Tibial nerve (tissue), 4 donors: ENCODE measurements at regions not wholly inside any gene's neighbourhood (a gene's known extent, or its start where the extent isn't known, plus 50 kb on each side); places are given as distances from the start of the nearest gene placed in this dataset.

ENCODE experiments used
- DNase-seq, 2 donors: peaks; one replicate each; pipeline ENCODE4 v3.0.0-alpha.2; 2019; ENCODE audit warnings: low spot score in 2 of 2
- H3K27ac ChIP-seq, 4 donors: fragments of 200-600 bp; sonication (generic) in 3 of 4; one replicate each; pipeline ENCODE4 v1.5.1; 2017 to 2019; ENCODE audit warnings: mild to moderate bottlenecking in 1 of 4
- H3K27me3 ChIP-seq, 2 donors: fragments of 200-600 bp; sonication (generic) in 1 of 2; one replicate each; pipeline versions ENCODE4 v1.5.1 to v1.6.0; 2017 to 2019
- H3K36me3 ChIP-seq, 3 donors: fragments of 200-600 bp; sonication (generic); one replicate each; pipeline ENCODE4 v1.5.1; 2018 to 2019
- H3K4me1 ChIP-seq, 4 donors: fragments of 200-600 bp; sonication (generic) in 3 of 4; one replicate each; pipeline ENCODE4 v1.5.1; 2017 to 2019
- H3K4me3 ChIP-seq, 4 donors: fragments of 200-600 bp; sonication (generic) in 3 of 4; one replicate each; pipeline ENCODE4 v1.5.1; 2017 to 2019; ENCODE audit warnings: mild to moderate bottlenecking in 1 of 4, moderate library complexity in 1 of 4
- H3K9me3 ChIP-seq, 4 donors: fragments of 200-600 bp; sonication (generic) in 3 of 4; one replicate each; pipeline ENCODE4 v1.5.1; 2017 to 2019
- CTCF ChIP-seq, 5 experiments: fragments of 200-600 bp in 3 of 5; fragments of 450-650 bp in 2 of 5; sonication (generic) in 3 of 5; IDR thresholded peaks; one replicate each; pipeline ENCODE4 v1.5.1; 2016 to 2019; ENCODE audit warnings: antibody characterized with exemption in 5 of 5, mild to moderate bottlenecking in 3 of 5, moderate library complexity in 2 of 5
- EP300 ChIP-seq, 2 donors: sonication (generic); formaldehyde crosslinking; IDR thresholded peaks; one replicate each; pipeline ENCODE4 v1.6.1; 2017; ENCODE audit warnings: antibody characterized with exemption in 2 of 2, mild to moderate bottlenecking in 1 of 2
- POLR2A ChIP-seq, 2 donors: fragments of 450-650 bp; IDR thresholded peaks; one replicate each; pipeline ENCODE4 v1.6.1; 2017; ENCODE audit warnings: antibody characterized with exemption in 2 of 2, mild to moderate bottlenecking in 2 of 2, moderate library complexity in 2 of 2
- WGBS, 2 donors: methylation state at CpG; one replicate each; pipeline ENCODE4 v1.1.5; 2018; 5-methylcytosine and 5-hydroxymethylcytosine counted together

DNA sequence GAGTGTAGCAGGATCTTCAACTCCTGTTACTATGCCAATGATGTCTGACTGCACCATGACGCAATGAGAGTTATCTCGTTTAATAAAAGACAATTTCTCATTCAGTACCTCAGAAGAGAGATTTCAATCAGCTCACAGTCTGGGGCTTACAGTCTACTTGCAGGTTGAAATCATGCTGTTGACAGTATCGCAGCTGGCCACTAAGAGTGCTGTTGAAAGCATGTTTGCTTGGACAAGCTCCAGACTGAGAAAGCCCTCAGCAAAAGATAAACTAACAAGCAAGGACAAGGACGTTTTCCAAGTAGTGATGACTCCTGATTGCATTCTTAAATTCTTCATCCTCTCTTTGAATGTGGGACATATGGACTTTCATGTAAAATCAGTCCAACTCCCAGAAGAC lies 145.2 kb upstream of the SYT4 start:
- DNase-seq, result no peak
- no peak for TF ChIP-seq EP300 (IDR thresholded peaks at IDR 0.05)
- no peak for TF ChIP-seq CTCF (IDR thresholded peaks at IDR 0.05)
- TF ChIP-seq POLR2A (IDR thresholded peaks at IDR 0.05), result no peak
- Histone ChIP-seq H3K4me3 (no peak overlapping the region), H3K9me3 (no peaks in the 10 kb centered on the region), H3K27ac (no peak overlapping the region), H3K36me3 (no peaks in the 10 kb centered on the region), H3K27me3 (no peaks in the 10 kb centered on the region), H3K4me1 (no peaks in the 10 kb centered on the region)
- 39 to 47% methylated on average over 4 of the region's 4 CpGs for WGBS, 2 donors

GRCh38 chr18:43435851-43436250 lies 158.6 kb upstream of the SYT4 start:
- H3K36me3 ChIP-seq, result no peaks in the 10 kb centered on the region
- no peaks in the 10 kb centered on the region for H3K27me3 ChIP-seq
- no peak overlapping the region for H3K4me3 ChIP-seq
- H3K9me3 ChIP-seq, result peaks cover 0 to 17% (median 0%) of the 10 kb centered on the region in 4 donors
- no peak for DNase-seq
- TF ChIP-seq CTCF (IDR thresholded peaks at IDR 0.05) (no peak), EP300 (IDR thresholded peaks at IDR 0.05) (no peak), POLR2A (IDR thresholded peaks at IDR 0.05) (no peak)
- WGBS, 2 donors, result 89 to 90% methylated on average over 3 of the region's 3 CpGs
- H3K4me1 ChIP-seq, result no peaks in the 10 kb centered on the region
- no peak overlapping the region for H3K27ac ChIP-seq

DNA sequence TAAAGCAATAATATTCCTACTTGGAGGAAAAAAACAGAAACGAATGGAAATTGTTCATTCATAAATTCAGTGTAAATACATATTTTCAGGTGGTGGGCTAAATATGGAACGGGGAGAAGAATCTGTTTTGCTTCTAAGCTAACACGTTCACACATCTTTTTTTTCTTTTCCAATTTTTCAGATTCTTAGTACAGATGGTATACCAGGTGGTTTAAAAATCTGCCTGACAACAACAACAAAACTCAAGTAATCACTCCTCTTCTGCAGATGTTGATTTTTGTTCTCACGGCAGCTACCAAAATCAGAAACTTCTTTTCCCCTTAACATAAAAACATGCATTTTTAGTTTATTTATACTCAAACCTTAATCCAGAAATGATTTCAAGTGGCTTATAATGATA lies 164.8 kb upstream of the SYT4 start:
- DNase-seq, result no peak
- no peak overlapping the region for H3K4me3 ChIP-seq
- TF ChIP-seq POLR2A (IDR thresholded peaks at IDR 0.05), result no peak
- TF ChIP-seq EP300 (IDR thresholded peaks at IDR 0.05), result no peak
- TF ChIP-seq CTCF (IDR thresholded peaks at IDR 0.05), result no peak
- H3K27me3 ChIP-seq, result no peaks in the 10 kb centered on the region
- peaks cover 0 to 17% (median 0%) of the 10 kb centered on the region in 4 donors for H3K9me3 ChIP-seq
- H3K4me1 ChIP-seq, result no peaks in the 10 kb centered on the region
- H3K27ac ChIP-seq, result no peak overlapping the region
- WGBS, 2 donors, result 77 to 80% methylated on average over 4 of the region's 4 CpGs
- H3K36me3 ChIP-seq, result no peaks in the 10 kb centered on the region

DNA sequence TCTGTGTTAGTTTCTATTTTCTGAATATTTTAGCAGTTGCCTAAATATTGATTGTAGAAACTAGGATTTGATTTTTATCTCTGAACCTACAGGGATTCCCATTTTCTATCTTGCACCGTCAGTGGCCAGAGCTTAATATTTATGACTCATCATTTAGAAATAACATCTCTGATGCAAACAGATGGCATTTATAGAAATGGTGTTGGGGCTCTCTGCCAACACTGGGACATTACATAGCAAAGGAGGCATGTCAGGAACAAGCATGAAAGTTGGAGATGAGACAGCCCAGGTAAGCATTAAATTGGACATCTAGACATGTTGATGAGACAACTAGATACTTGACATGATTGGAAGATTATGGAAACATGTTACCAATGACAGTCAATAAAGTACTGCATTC lies 165.3 kb upstream of the SYT4 start:
- WGBS, 2 donors, result 67 to 68% methylated on average over 1 of the region's 1 CpG
- H3K36me3 ChIP-seq, result no peaks in the 10 kb centered on the region
- TF ChIP-seq EP300 (IDR thresholded peaks at IDR 0.05) (no peak), POLR2A (IDR thresholded peaks at IDR 0.05) (no peak), CTCF (IDR thresholded peaks at IDR 0.05) (no peak)
- H3K4me1 ChIP-seq, result no peaks in the 10 kb centered on the region
- H3K27ac ChIP-seq, result no peak overlapping the region
- no peaks in the 10 kb centered on the region for H3K27me3 ChIP-seq
- no peak for DNase-seq
- H3K9me3 ChIP-seq, result peaks cover 0 to 17% (median 0%) of the 10 kb centered on the region in 4 donors
- no peak overlapping the region for H3K4me3 ChIP-seq

DNA sequence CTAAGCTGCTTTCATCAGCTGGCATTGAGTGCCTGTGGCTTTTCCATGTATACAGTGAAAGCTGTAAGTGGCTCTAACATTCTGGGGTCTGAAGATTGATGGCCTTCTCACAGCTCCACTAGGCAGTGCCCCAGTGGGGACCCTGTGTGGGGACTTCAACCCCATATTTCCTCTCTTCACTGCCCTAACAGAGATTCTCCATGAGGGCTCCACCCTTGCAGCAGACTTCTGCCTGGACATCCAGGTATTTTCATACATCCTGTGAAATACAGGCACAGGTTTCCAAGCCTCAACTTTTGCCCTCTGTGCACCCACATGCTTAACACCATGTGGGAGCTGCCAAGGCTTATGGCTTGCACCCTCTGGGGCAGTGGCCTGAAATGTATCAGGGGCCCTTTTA lies 188.2 kb upstream of the SYT4 start:
- peaks cover 0 to 23% (median 3%) of the 10 kb centered on the region in 4 donors for H3K9me3 ChIP-seq
- DNase-seq, result no peak
- H3K4me3 ChIP-seq, result no peak overlapping the region
- H3K4me1 ChIP-seq, result no peaks in the 10 kb centered on the region
- TF ChIP-seq CTCF (IDR thresholded peaks at IDR 0.05) (no peak), POLR2A (IDR thresholded peaks at IDR 0.05) (no peak), EP300 (IDR thresholded peaks at IDR 0.05) (no peak)
- no peaks in the 10 kb centered on the region for H3K36me3 ChIP-seq
- no peak overlapping the region for H3K27ac ChIP-seq
- no peaks in the 10 kb centered on the region for H3K27me3 ChIP-seq
